Erythroblast (primary cell): ENCODE measurements at regions not wholly inside any gene's neighbourhood (a gene's known extent, or its start where the extent isn't known, plus 50 kb on each side); places are given as distances from the start of the nearest gene placed in this dataset.

Source experiments
- GATA1 ChIP-seq: IDR thresholded peaks from 2 replicates; pipeline ENCODE4 v1.6.1; 2011; ENCODE audit warnings: low read depth, mild to moderate bottlenecking, control low read depth, low read length, moderate library complexity
- POLR2A ChIP-seq: IDR thresholded peaks from 2 replicates; pipeline ENCODE4 v1.6.1; 2011; ENCODE audit warnings: mild to moderate bottlenecking, low read length

DNA sequence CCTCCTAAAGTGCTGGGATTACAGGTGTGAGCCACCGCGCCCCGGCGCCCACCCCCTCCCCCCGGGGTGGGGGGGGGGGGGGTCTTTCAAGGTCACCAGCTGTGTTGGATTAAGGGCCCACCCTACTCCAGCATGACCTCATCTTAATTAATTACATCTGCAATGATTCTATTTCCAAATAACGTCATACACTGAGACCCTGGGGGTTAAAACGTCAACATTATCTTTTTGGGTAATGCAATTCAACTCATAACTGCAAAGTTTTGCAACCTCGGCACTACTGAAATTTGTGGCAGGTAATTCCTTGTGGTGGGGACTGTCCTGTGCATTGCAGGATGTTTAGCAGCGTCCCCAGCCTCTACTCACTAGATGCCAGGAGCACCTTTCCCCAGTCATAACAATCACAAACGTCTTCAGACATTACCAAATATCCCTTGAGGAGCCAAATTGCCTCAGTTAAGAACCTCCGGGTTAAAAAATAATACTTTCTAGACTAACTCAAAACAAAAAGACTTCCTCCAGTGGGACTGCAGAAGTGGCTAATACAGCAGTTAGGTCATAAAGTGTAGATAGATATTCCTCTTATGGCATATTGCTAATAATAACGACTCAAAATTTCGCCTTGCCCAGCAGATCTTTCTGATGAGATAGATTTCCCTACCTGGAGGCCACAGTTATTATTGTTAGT, 233.0 kb upstream of the KAZN start:
- TF ChIP-seq POLR2A (no peak), GATA1 (no peak)
